NCI-H1436 treated with DMSO at 0.1 percent for 48 hours (cell line): ENCODE measurements at regions not wholly inside any gene's neighbourhood (a gene's known extent, or its start where the extent isn't known, plus 50 kb on each side); places are given as distances from the start of the nearest gene placed in this dataset.

ENCODE experiments used
- DNase-seq: peaks from one replicate; lab custom pipeline; 2025; lab: John Stamatoyannopoulos, UW

- no peak for DNase-seq
These were observed 284.7 kb upstream of the ROPN1 start for GRCh38 chr3:124276539-124277143.

GRCh38 chr3:124277144-124277890, 285.4 kb upstream of the ROPN1 start:
- DNase-seq, result no peak

- DNase-seq, result no peak
These were observed 289.8 kb upstream of the ROPN1 start for GRCh38 chr3:124281453-124282316.

GRCh38 chr3:124282751-124283651, 291.1 kb upstream of the ROPN1 start:
- no peak for DNase-seq

GRCh38 chr3:124283652-124284023, 291.7 kb upstream of the ROPN1 start:
- DNase-seq, result no peak

GRCh38 chr3:124288996-124289395, 297.1 kb upstream of the ROPN1 start:
- no peak for DNase-seq

GRCh38 chr3:124291008-124291407, 299.1 kb upstream of the ROPN1 start:
- no peak for DNase-seq

- no peak for DNase-seq
These were observed 300.4 kb upstream of the ROPN1 start for GRCh38 chr3:124292329-124292728.

GRCh38 chr3:124293584-124293983, 301.7 kb upstream of the ROPN1 start:
- DNase-seq, result no peak

GRCh38 chr3:124295362-124295761, 303.4 kb upstream of the ROPN1 start:
- no peak for DNase-seq

GRCh38 chr3:124296406-124296805, 304.5 kb upstream of the ROPN1 start:
- DNase-seq, result no peak

- DNase-seq, result no peak
These were observed 305.4 kb upstream of the ROPN1 start for GRCh38 chr3:124297062-124297980.

GRCh38 chr3:124298301-124298700, 306.4 kb upstream of the ROPN1 start:
- no peak for DNase-seq

- DNase-seq, result no peak
These were observed 307.0 kb upstream of the ROPN1 start for GRCh38 chr3:124298951-124299350.

- no peak for DNase-seq
These were observed 307.9 kb upstream of the ROPN1 start for GRCh38 chr3:124299831-124300230.

GRCh38 chr3:124300416-124300815, 308.5 kb upstream of the ROPN1 start:
- no peak for DNase-seq

GRCh38 chr3:124303305-124303910, 311.5 kb upstream of the ROPN1 start:
- DNase-seq, result no peak

- no peak for DNase-seq
These were observed 314.7 kb upstream of the ROPN1 start for GRCh38 chr3:124306665-124307064.

GRCh38 chr3:124313621-124314020, 321.7 kb upstream of the ROPN1 start:
- DNase-seq, result no peak
